Astrocyte of the cerebellum (primary cell): ENCODE measurements at regions not wholly inside any gene's neighbourhood (a gene's known extent, or its start where the extent isn't known, plus 50 kb on each side); places are given as distances from the start of the nearest gene placed in this dataset.

Experiments used
- DNase-seq: peaks from one replicate; pipeline ENCODE4 v3.0.0-alpha.2; 2011; ENCODE audit warnings: low read depth
- H3K4me3 ChIP-seq: 2 replicates; pipeline ENCODE4 v1.5.1; 2011; ENCODE audit warnings: mild to moderate bottlenecking, low read depth, low read length, moderate library complexity
- in situ Hi-C: cut with HindIII; loops from 2 replicates; pipeline ENCODE4 v1.10.0; 2017; ENCODE audit warnings: low sequenced_read_pairs
- TF ChIP-seq, protein P1 (sequence below): IDR thresholded peaks from 2 replicates; pipeline ENCODE4 v1.5.1; 2012; ENCODE audit warnings: low read length, low read depth, moderate library complexity, mild to moderate bottlenecking; ENCODE audit errors: missing control alignments

DNA sequence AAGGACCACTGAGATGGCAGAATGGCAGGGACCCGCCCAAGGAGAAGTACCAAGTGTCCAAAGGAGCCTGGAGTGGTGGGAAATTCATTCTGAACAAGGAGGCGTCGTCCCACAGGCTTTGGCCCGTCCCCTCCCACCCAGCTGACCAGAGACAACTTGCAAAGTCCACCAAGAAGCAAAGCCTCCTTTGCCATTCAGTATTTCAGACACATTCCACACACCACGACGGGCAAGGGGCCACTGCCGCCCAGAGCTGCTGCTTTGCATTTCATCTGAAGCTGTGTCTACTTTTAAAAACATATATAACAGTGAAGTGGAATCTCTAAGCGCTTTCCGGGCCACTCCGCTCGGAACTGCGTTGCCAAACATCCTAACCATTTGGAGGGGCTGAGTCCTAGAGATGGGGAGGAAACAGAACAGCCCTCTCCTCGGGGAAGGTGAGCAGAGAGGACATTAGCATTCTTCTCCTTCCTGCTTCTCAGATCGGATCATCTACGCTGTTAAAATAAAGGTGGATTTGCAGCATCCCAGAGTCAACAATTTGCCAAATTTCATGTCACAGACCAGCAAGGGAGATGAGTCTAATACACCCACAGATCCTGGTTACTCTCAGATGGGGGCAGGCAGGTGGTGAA lies 89.0 kb upstream of the ZNF507 start:
- in situ Hi-C loops: no loop called here
- TF ChIP-seq, protein P1, sequence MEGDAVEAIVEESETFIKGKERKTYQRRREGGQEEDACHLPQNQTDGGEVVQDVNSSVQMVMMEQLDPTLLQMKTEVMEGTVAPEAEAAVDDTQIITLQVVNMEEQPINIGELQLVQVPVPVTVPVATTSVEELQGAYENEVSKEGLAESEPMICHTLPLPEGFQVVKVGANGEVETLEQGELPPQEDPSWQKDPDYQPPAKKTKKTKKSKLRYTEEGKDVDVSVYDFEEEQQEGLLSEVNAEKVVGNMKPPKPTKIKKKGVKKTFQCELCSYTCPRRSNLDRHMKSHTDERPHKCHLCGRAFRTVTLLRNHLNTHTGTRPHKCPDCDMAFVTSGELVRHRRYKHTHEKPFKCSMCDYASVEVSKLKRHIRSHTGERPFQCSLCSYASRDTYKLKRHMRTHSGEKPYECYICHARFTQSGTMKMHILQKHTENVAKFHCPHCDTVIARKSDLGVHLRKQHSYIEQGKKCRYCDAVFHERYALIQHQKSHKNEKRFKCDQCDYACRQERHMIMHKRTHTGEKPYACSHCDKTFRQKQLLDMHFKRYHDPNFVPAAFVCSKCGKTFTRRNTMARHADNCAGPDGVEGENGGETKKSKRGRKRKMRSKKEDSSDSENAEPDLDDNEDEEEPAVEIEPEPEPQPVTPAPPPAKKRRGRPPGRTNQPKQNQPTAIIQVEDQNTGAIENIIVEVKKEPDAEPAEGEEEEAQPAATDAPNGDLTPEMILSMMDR: no peak
- no peak overlapping the region for H3K4me3 ChIP-seq
- DNase-seq: no peak

DNA sequence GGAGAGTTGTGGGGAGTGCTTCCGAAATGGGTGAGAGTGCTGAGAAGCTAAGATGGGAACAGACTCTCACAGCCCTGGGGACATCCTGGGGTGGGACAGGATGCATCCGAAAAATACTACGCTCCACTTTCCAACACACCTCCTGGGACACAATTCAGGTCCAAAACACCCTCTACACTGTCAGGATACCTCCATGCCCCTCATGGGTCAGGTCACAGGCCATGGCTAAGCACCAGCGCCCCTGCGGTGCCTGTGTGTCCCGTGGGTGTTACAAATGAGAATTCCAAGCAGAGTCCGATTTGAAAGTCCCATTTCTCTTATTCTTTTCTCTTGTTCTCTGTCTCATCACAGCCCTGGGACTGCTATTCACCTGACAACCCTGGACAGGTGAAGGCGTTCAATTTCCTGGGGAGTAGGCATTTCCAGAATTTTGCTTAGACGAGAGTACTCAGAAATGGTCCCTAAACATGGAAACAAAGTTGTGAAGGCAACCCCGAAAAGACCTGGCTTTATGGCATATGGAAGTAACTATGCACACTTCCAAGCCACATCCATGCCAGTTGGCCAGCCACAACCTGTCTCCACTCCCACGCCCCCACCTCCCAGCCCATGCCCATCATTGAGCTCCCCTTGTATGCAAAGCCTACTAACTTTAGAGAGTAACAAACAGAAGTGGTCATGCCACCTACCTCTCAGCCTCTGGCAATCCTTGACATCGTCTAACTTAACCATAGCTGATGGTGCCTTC lies 87.9 kb upstream of the ZNF507 start:
- in situ Hi-C loops: no loop called here
- DNase-seq: no peak
- no peak overlapping the region for H3K4me3 ChIP-seq
- TF ChIP-seq, protein P1: no peak

DNA sequence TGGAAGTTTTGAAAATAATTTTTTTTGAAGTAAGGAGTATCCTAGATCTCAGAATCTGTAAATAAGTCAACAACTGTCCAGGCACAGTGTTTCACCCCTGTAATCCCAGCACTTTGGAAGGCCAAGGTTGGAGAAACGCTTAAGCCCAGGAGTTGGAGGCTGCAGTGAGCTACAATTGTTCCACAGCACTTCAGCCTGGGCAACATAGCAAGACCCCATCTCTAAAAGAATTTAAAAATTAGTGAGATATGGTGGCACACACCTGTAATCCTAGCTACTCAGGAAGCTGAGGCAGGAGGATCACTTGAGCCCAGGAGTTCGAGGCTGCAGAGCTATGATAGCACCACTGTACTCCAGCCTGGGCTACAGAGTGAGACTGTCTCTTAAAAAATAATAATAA lies 87.2 kb upstream of the ZNF507 start:
- in situ Hi-C loops: no loop called here
- H3K4me3 ChIP-seq: no peak overlapping the region
- no peak for DNase-seq
- TF ChIP-seq, protein P1: no peak

DNA sequence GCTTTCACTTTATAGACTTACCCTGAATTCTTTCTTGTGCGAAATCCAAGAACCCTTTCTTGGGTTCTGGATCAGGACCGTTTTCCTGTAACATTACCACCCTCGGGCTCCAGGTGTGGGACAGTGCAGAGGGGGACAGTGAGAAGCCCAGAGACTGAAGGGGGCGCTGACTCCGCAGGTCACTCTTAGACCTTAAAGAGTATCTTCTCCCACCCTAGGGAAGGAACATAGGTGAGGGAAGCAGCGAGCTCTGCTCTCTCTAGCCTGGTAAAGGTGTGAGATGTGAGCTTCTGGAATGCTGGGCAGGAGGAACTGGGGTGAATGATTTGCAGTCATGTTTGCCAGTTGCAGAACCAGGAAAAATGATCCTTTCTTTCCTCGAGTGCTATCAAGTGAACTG lies 80.8 kb upstream of the ZNF507 start:
- in situ Hi-C loops: no loop called here
- TF ChIP-seq, protein P1: no peak

DNA sequence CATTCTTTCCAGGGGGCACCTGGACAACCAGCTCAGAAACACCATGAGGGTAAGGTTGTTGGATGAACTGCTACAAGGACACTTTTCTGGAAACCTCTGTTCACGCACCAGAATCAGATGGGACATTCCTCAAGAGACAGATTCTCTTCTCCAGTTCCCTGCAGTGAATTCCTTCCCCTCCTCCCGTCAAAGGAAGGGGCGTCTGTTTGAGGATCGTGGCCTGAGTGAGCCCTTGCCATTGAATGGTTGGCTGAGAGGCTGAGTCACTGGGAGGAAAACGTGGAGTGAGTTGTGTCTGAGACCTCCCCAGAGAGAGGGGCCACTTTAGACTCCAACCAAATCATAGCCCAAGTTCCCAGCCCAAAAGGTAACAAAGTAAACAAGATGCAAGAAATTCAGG lies 79.4 kb upstream of the ZNF507 start:
- no peak overlapping the region for H3K4me3 ChIP-seq
- no peak for DNase-seq
- TF ChIP-seq, protein P1: no peak
- in situ Hi-C loops: no loop called here

More for the DNA sequence above, 80.8 kb upstream of the ZNF507 start:
- H3K4me3 ChIP-seq: no peak overlapping the region
- no peak for DNase-seq

DNA sequence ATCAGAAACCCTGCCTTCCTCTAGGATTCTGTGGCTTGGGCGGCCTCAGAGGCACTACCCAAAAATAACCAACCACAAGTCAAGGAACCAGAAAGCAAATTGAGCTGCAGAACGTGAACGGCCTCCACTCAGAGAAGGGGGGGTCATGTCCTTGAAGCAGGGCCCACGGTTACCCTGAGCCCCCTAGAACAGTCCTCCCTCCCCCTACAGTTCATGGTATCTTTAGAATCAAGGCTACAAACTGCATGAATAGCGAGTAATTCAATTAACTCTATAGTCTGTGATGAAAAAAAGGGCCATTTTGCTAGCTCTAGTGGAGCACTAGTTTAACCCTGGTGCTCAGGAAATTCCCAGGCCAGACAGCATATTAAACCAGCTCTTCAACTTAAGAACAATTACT lies 79.0 kb upstream of the ZNF507 start:
- in situ Hi-C loops: no loop called here
- no peak overlapping the region for H3K4me3 ChIP-seq
- no peak for DNase-seq
- TF ChIP-seq, protein P1: no peak
